ENCODE measurements at regions not wholly inside any gene's neighbourhood (a gene's known extent, or its start where the extent isn't known, plus 50 kb on each side); places are given as distances from the start of the nearest gene placed in this dataset.
A peak's percentile ranks its signal among the peaks of the same experiment; 100 is the strongest.

GRCh38 chr10:2173327-2173726, 436.0 kb upstream of the ADARB2 start (continued):
- no peak for TF ChIP-seq ATF6 (CRISPR knock-in tag; IDR thresholded peaks at IDR 0.05)
- no peak for TF ChIP-seq AR (CRISPR knock-in tag; IDR thresholded peaks at IDR 0.05)
- TF ChIP-seq ZNF425 (CRISPR knock-in tag; conservative IDR thresholded peaks at IDR 0.05) = no peak
- no peak for TF ChIP-seq TEAD1 (CRISPR knock-in tag; IDR thresholded peaks at IDR 0.05)
- no peak for TF ChIP-seq MAX (CRISPR knock-in tag; IDR thresholded peaks at IDR 0.05)
- TF ChIP-seq ZNF219 (CRISPR knock-in tag; IDR thresholded peaks at IDR 0.05; ENCODE audit: borderline replicate concordance) = no peak
- no peak for TF ChIP-seq ZNF138 (CRISPR knock-in tag; conservative IDR thresholded peaks at IDR 0.05)

GRCh38 chr10:2165771-2166460, 428.6 kb upstream of the ADARB2 start:
- TF ChIP-seq ZNF671 (CRISPR knock-in tag; IDR thresholded peaks at IDR 0.05) (no peak), E2F5 (CRISPR knock-in tag; IDR thresholded peaks at IDR 0.05) (no peak), ATF6 (CRISPR knock-in tag; IDR thresholded peaks at IDR 0.05) (no peak), ELF4 (CRISPR knock-in tag; IDR thresholded peaks at IDR 0.05; ENCODE audit: low read depth) (no peak), CBFB (CRISPR knock-in tag; IDR thresholded peaks at IDR 0.05; ENCODE audit: low read depth) (no peak), SMAD4 (CRISPR knock-in tag; IDR thresholded peaks at IDR 0.05) (no peak), NR3C1 (CRISPR knock-in tag; conservative IDR thresholded peaks at IDR 0.05; ENCODE audit: low read depth) (no peak), ESRRA (CRISPR knock-in tag; IDR thresholded peaks at IDR 0.05; ENCODE audit: borderline replicate concordance) (no peak), ZNF396 (CRISPR knock-in tag; IDR thresholded peaks at IDR 0.05; ENCODE audit: borderline replicate concordance) (no peak), ZNF512 (CRISPR knock-in tag; IDR thresholded peaks at IDR 0.05; ENCODE audit: borderline replicate concordance) (no peak), TEAD4 (CRISPR knock-in tag; IDR thresholded peaks at IDR 0.05) (no peak), NR1H2 (CRISPR knock-in tag; IDR thresholded peaks at IDR 0.05) (no peak), E2F1 (CRISPR knock-in tag; IDR thresholded peaks at IDR 0.05) (no peak), ATF1 (CRISPR knock-in tag; IDR thresholded peaks at IDR 0.05) (no peak), GRHL2 (CRISPR knock-in tag; IDR thresholded peaks at IDR 0.05; ENCODE audit: insufficient replicate concordance, severe bottlenecking) (no peak), RORB (CRISPR knock-in tag; IDR thresholded peaks at IDR 0.05) (no peak), JUN (CRISPR knock-in tag; IDR thresholded peaks at IDR 0.05) (no peak)
- peaks cover 7% of the 10 kb centered on the region for H3K4me1 Mint-ChIP-seq
- ChIA-PET CTCF (no interaction called here), POLR2A (no interaction called here)
- DNase-seq (ENCODE audit: low spot score) = no peak
- peak overlapping the region; percentile 57; the same call in 1 of the 2 replicates for H3K27ac Mint-ChIP-seq
- H3K36me3 Mint-ChIP-seq = no peaks in the 10 kb centered on the region
- ATAC-seq = no peak
- no peak overlapping the region for H3K4me3 Mint-ChIP-seq
- H3K27me3 Mint-ChIP-seq (ENCODE audit: low read depth) = no peaks in the 10 kb centered on the region
- H3K9me3 Mint-ChIP-seq = no peaks in the 10 kb centered on the region; the same call in 1 of the 2 replicates
